Upper lobe of left lung (tissue), 4 donors: ENCODE measurements at regions not wholly inside any gene's neighbourhood (a gene's known extent, or its start where the extent isn't known, plus 50 kb on each side); places are given as distances from the start of the nearest gene placed in this dataset.

Experiments
- CTCF ChIP-seq, 6 experiments: fragments of 450-650 bp in 4 of 6; fragments of 200-600 bp in 2 of 6; sonication (generic) in 2 of 6; IDR thresholded peaks; one replicate each; pipeline ENCODE4 v1.5.1; 2016 to 2019; ENCODE audit warnings: antibody characterized with exemption in 6 of 6
- EP300 ChIP-seq, 4 donors: sonication (generic); formaldehyde crosslinking; IDR thresholded peaks; one replicate each; pipeline ENCODE4 v1.5.1; 2017; ENCODE audit warnings: antibody characterized with exemption in 4 of 4, control low read depth in 2 of 4
- POLR2A ChIP-seq, 4 donors: fragments of 450-650 bp; IDR thresholded peaks; one replicate each; pipeline ENCODE4 v1.5.1; 2016 to 2017; ENCODE audit warnings: antibody characterized with exemption in 4 of 4, mild to moderate bottlenecking in 2 of 4
- POLR2AphosphoS5 ChIP-seq, 2 donors: sonication (generic); formaldehyde crosslinking; IDR thresholded peaks; one replicate each; pipeline ENCODE4 v1.5.1; 2017; ENCODE audit warnings: antibody characterized with exemption in 2 of 2

- TF ChIP-seq CTCF (IDR thresholded peaks at IDR 0.05), result no peak
- no peak for TF ChIP-seq POLR2A (IDR thresholded peaks at IDR 0.05)
- no peak for TF ChIP-seq POLR2AphosphoS5 (IDR thresholded peaks at IDR 0.05)
- TF ChIP-seq EP300 (IDR thresholded peaks at IDR 0.05), result no peak
Measured at GRCh38 chr10:129397198-129397974, 69.7 kb upstream of the MGMT start.
